ENCODE measurements at regions not wholly inside any gene's neighbourhood (a gene's known extent, or its start where the extent isn't known, plus 50 kb on each side); places are given as distances from the start of the nearest gene placed in this dataset.

- Histone ChIP-seq H4K20me1 (replicated peaks; ENCODE audit: insufficient read depth) (no peaks in the 10 kb centered on the region), H3K4me1 (ENCODE audit: insufficient read depth) (no peaks in the 10 kb centered on the region), H3K4me2 (no peak overlapping the region), H3F3A (replicated peaks; ENCODE audit: low read depth) (no peaks in the 10 kb centered on the region), H3K27ac (ENCODE audit: low read depth) (no peak overlapping the region), H3K79me2 (replicated peaks; ENCODE audit: insufficient read depth) (no peaks in the 10 kb centered on the region), H3K36me3 (ENCODE audit: insufficient read depth) (no peaks in the 10 kb centered on the region), H3K9me2 (ENCODE audit: insufficient read depth) (no peaks in the 10 kb centered on the region), H3K4me3 (no peak overlapping the region), H3K27me3 (ENCODE audit: insufficient read depth) (no peaks in the 10 kb centered on the region), H2AFZ (no peak overlapping the region)
- Mint-ChIP-seq H3K36me3 (ENCODE audit: low read depth) (no peaks in the 10 kb centered on the region), H3K27me3 (ENCODE audit: insufficient read depth, low read depth, poor library complexity) (peaks cover 2% of the 10 kb centered on the region), H3K4me1 (peaks cover 7% of the 10 kb centered on the region; the same call in 2 of the 3 replicates), H3K4me3 (no peak overlapping the region), H3K27ac (no peak overlapping the region), H3K9me3 (no peaks in the 10 kb centered on the region)
- DNase-seq (ENCODE audit: low spot score): no peak
- TF ChIP-seq EZH2phosphoT487 (IDR thresholded peaks at IDR 0.05; ENCODE audit: unreplicated experiment) (no peak), ZNF462 (CRISPR knock-in tag; IDR thresholded peaks at IDR 0.05) (no peak), STAT1 (IDR thresholded peaks at IDR 0.05; ENCODE audit: unreplicated experiment) (no peak), ZNF114 (CRISPR knock-in tag; IDR thresholded peaks at IDR 0.05) (no peak), REST (IDR thresholded peaks at IDR 0.05; ENCODE audit: unreplicated experiment) (no peak), ZNF331 (CRISPR knock-in tag; IDR thresholded peaks at IDR 0.05; ENCODE audit: low read depth) (no peak), POLR2AphosphoS5 (IDR thresholded peaks at IDR 0.05; ENCODE audit: low read depth) (no peak), JUNB (IDR thresholded peaks at IDR 0.05; ENCODE audit: unreplicated experiment) (no peak), NANOG (IDR thresholded peaks at IDR 0.05; ENCODE audit: borderline replicate concordance) (no peak), EZH2 (IDR thresholded peaks at IDR 0.05; ENCODE audit: low read depth, unreplicated experiment) (no peak), CREB1 (CRISPR knock-in tag; IDR thresholded peaks at IDR 0.05; ENCODE audit: low read depth) (no peak)
- TF ChIP-seq, protein P1, sequence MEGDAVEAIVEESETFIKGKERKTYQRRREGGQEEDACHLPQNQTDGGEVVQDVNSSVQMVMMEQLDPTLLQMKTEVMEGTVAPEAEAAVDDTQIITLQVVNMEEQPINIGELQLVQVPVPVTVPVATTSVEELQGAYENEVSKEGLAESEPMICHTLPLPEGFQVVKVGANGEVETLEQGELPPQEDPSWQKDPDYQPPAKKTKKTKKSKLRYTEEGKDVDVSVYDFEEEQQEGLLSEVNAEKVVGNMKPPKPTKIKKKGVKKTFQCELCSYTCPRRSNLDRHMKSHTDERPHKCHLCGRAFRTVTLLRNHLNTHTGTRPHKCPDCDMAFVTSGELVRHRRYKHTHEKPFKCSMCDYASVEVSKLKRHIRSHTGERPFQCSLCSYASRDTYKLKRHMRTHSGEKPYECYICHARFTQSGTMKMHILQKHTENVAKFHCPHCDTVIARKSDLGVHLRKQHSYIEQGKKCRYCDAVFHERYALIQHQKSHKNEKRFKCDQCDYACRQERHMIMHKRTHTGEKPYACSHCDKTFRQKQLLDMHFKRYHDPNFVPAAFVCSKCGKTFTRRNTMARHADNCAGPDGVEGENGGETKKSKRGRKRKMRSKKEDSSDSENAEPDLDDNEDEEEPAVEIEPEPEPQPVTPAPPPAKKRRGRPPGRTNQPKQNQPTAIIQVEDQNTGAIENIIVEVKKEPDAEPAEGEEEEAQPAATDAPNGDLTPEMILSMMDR (conservative IDR thresholded peaks at IDR 0.05; ENCODE audit: low read depth in 2 of 2): no peak
- TF ChIP-seq, protein P2, sequence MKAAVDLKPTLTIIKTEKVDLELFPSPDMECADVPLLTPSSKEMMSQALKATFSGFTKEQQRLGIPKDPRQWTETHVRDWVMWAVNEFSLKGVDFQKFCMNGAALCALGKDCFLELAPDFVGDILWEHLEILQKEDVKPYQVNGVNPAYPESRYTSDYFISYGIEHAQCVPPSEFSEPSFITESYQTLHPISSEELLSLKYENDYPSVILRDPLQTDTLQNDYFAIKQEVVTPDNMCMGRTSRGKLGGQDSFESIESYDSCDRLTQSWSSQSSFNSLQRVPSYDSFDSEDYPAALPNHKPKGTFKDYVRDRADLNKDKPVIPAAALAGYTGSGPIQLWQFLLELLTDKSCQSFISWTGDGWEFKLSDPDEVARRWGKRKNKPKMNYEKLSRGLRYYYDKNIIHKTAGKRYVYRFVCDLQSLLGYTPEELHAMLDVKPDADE (IDR thresholded peaks at IDR 0.05): no peak
- ATAC-seq: no peak
Observed at GRCh38 chr1:5447503-5447960, 544.7 kb downstream of the NPHP4 start.
